Umbilical cord (tissue), 1 donor: ENCODE measurements at regions not wholly inside any gene's neighbourhood (a gene's known extent, or its start where the extent isn't known, plus 50 kb on each side); places are given as distances from the start of the nearest gene placed in this dataset.
"Not testable (repeated sequence)": the region's sequence is repeated elsewhere in the genome, so short reads cannot be mapped to it uniquely, and the experiment has no call there.

Experiments
- DNase-seq: peaks from one replicate; pipeline ENCODE4 v3.0.0-alpha.2; 2015; ENCODE audit warnings: low spot score

- DNase-seq = no peak
These were observed 316.2 kb downstream of the COL12A1 start for GRCh38 chr6:74889635-74890034.

- DNase-seq = not testable (repeated sequence)
These were observed 317.1 kb downstream of the COL12A1 start for GRCh38 chr6:74888741-74889140.

- no peak for DNase-seq
These were observed 325.9 kb downstream of the COL12A1 start for GRCh38 chr6:74879976-74880375.

GRCh38 chr6:74879234-74879633, 326.6 kb downstream of the COL12A1 start:
- DNase-seq = no peak

GRCh38 chr6:74875193-74875592, 330.7 kb downstream of the COL12A1 start:
- DNase-seq = no peak

- no peak for DNase-seq
These were observed 332.9 kb downstream of the COL12A1 start for GRCh38 chr6:74872754-74873476.

GRCh38 chr6:74871757-74872156, 334.1 kb downstream of the COL12A1 start:
- no peak for DNase-seq

- no peak for DNase-seq
These were observed 335.4 kb downstream of the COL12A1 start for GRCh38 chr6:74870403-74870802.

- DNase-seq = no peak
These were observed 338.6 kb downstream of the COL12A1 start for GRCh38 chr6:74867291-74867690.

- DNase-seq = no peak
These were observed 341.9 kb downstream of the COL12A1 start for GRCh38 chr6:74863968-74864367.

GRCh38 chr6:74860456-74860855, 345.4 kb downstream of the COL12A1 start:
- DNase-seq = no peak

GRCh38 chr6:74857157-74857556, 348.7 kb downstream of the COL12A1 start:
- no peak for DNase-seq

- no peak for DNase-seq
These were observed 351.9 kb downstream of the COL12A1 start for GRCh38 chr6:74853991-74854390.

GRCh38 chr6:74851596-74851995, 354.3 kb downstream of the COL12A1 start:
- DNase-seq = no peak

GRCh38 chr6:74840953-74841352, 364.9 kb downstream of the COL12A1 start:
- DNase-seq = no peak

- no peak for DNase-seq
These were observed 370.9 kb downstream of the COL12A1 start for GRCh38 chr6:74834967-74835366.

GRCh38 chr6:74826263-74826662, 379.6 kb downstream of the COL12A1 start:
- peak; percentile 83 for DNase-seq

GRCh38 chr6:74814440-74814839, 391.4 kb downstream of the COL12A1 start:
- no peak for DNase-seq

- no peak for DNase-seq
These were observed 398.2 kb downstream of the COL12A1 start for GRCh38 chr6:74807674-74808073.

GRCh38 chr6:74805916-74806696, 399.7 kb downstream of the COL12A1 start:
- peak; percentile 90 for DNase-seq

- DNase-seq = no peak
These were observed 407.6 kb downstream of the COL12A1 start for GRCh38 chr6:74798302-74798701.

- no peak for DNase-seq
These were observed 420.6 kb downstream of the COL12A1 start for GRCh38 chr6:74785236-74785635.

GRCh38 chr6:74782346-74782745, 423.5 kb downstream of the COL12A1 start:
- peak; percentile 33 for DNase-seq
